Type B pancreatic cell (in vitro differentiated cells): ENCODE measurements at regions not wholly inside any gene's neighbourhood (a gene's known extent, or its start where the extent isn't known, plus 50 kb on each side); places are given as distances from the start of the nearest gene placed in this dataset.
"Not testable (repeated sequence)": the region's sequence is repeated elsewhere in the genome, so short reads cannot be mapped to it uniquely, and the experiment has no call there.

Experiments used
- DNase-seq: peaks from one replicate; pipeline ENCODE4 v3.0.0; 2021; ENCODE audit warnings: mixed read lengths; ENCODE audit not compliant: unreplicated experiment; ENCODE audit errors: extremely low spot score
- H3K27ac Mint-ChIP-seq: 2 replicates; pipeline ENCODE4 v1.8.0; 2021; ENCODE audit warnings: mild to moderate bottlenecking, mixed read lengths
- H3K27me3 Mint-ChIP-seq: 2 replicates; pipeline ENCODE4 v1.8.0; 2021; ENCODE audit warnings: mixed read lengths
- H3K36me3 Mint-ChIP-seq: 2 replicates; pipeline ENCODE4 v1.8.0; 2021; ENCODE audit warnings: mixed read lengths
- H3K4me1 Mint-ChIP-seq: one replicate; pipeline ENCODE4 v1.8.0; 2021; ENCODE audit warnings: mixed read lengths; ENCODE audit not compliant: unreplicated experiment
- H3K4me3 Mint-ChIP-seq: 2 replicates; pipeline ENCODE4 v1.8.0; 2021; ENCODE audit warnings: mild to moderate bottlenecking, mixed read lengths
- H3K9me3 Mint-ChIP-seq: 2 replicates; pipeline ENCODE4 v1.8.0; 2021; ENCODE audit warnings: mixed read lengths
- TF ChIP-seq, protein P1 (sequence below): fragments of 200-600 bp; sonication (generic); conservative IDR thresholded peaks from 2 replicates; pipeline ENCODE4 v1.5.0; 2021; ENCODE audit warnings: antibody characterized with exemption, mild to moderate bottlenecking

- Mint-ChIP-seq H3K9me3 (peaks cover 19% of the 10 kb centered on the region), H3K4me3 (no peak overlapping the region)
- TF ChIP-seq, protein P1, sequence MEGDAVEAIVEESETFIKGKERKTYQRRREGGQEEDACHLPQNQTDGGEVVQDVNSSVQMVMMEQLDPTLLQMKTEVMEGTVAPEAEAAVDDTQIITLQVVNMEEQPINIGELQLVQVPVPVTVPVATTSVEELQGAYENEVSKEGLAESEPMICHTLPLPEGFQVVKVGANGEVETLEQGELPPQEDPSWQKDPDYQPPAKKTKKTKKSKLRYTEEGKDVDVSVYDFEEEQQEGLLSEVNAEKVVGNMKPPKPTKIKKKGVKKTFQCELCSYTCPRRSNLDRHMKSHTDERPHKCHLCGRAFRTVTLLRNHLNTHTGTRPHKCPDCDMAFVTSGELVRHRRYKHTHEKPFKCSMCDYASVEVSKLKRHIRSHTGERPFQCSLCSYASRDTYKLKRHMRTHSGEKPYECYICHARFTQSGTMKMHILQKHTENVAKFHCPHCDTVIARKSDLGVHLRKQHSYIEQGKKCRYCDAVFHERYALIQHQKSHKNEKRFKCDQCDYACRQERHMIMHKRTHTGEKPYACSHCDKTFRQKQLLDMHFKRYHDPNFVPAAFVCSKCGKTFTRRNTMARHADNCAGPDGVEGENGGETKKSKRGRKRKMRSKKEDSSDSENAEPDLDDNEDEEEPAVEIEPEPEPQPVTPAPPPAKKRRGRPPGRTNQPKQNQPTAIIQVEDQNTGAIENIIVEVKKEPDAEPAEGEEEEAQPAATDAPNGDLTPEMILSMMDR = no peak
Measured at GRCh38 chr2:94602466-94602865, 268.8 kb upstream of the TEKT4 start.

GRCh38 chr2:94622113-94622618 is 249.1 kb upstream of the TEKT4 start:
- Mint-ChIP-seq H3K27me3 (no peaks in the 10 kb centered on the region), H3K9me3 (no peaks in the 10 kb centered on the region), H3K4me1 (no peaks in the 10 kb centered on the region), H3K4me3 (no peak overlapping the region), H3K36me3 (no peaks in the 10 kb centered on the region), H3K27ac (no peak overlapping the region)
- DNase-seq = no peak
- TF ChIP-seq, protein P1 = no peak

More at GRCh38 chr2:94602466-94602865, 268.8 kb upstream of the TEKT4 start:
- DNase-seq = no peak
- H3K27me3 Mint-ChIP-seq = no peaks in the 10 kb centered on the region
- H3K36me3 Mint-ChIP-seq = no peaks in the 10 kb centered on the region
- no peak overlapping the region for H3K27ac Mint-ChIP-seq
- H3K4me1 Mint-ChIP-seq = no peaks in the 10 kb centered on the region

GRCh38 chr2:94628953-94629352 is 242.3 kb upstream of the TEKT4 start:
- DNase-seq, H3K27me3 Mint-ChIP-seq, H3K4me1 Mint-ChIP-seq, H3K36me3 Mint-ChIP-seq, H3K9me3 Mint-ChIP-seq, H3K27ac Mint-ChIP-seq, H3K4me3 Mint-ChIP-seq: not testable (repeated sequence)

GRCh38 chr2:94641397-94641796 is 229.8 kb upstream of the TEKT4 start:
- not testable (repeated sequence) for H3K9me3 Mint-ChIP-seq, DNase-seq, H3K36me3 Mint-ChIP-seq, H3K4me3 Mint-ChIP-seq, H3K4me1 Mint-ChIP-seq, H3K27ac Mint-ChIP-seq, H3K27me3 Mint-ChIP-seq

DNA sequence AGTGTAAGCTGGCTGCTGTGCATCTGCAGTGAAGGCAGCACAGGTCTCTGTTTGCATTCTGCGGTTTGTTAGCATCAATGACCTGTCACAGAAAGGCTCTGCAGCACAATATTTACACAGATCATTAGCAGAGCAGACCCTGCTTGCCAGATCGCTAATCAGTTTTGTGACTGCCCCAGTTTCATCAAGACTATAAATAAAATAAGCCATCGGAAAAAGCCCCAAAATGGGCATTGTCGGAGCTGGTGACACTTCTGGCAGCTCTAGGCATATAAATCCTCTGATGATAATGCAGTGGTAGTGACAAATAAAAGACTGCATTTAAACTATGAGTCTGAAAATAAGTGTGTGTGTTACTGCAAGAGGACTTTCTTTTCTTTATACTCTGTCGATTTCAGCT is 219.1 kb upstream of the TEKT4 start:
- not testable (repeated sequence) for H3K36me3 Mint-ChIP-seq, H3K27ac Mint-ChIP-seq, H3K9me3 Mint-ChIP-seq, H3K27me3 Mint-ChIP-seq, DNase-seq, H3K4me3 Mint-ChIP-seq, H3K4me1 Mint-ChIP-seq

DNA sequence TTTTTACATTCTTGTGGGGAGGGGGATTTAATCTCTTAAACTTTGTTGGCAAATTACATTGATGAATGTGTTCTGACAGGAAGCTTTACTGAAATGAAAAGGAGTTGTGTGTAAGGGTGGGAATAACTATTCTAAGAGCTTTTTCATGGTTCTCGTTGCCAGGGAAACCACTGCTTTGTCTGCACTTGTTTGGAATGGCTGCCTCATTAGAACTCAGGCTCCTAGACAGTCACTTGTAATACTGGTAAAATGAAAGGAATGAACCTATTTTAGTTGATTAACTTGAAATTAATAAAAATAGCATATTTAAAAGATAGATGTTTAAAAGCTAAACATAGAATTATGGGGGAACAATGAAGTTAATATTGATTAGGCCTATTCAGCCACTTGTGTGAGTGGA is 201.4 kb upstream of the TEKT4 start:
- not testable (repeated sequence) for H3K36me3 Mint-ChIP-seq, H3K4me3 Mint-ChIP-seq, H3K9me3 Mint-ChIP-seq, DNase-seq, H3K4me1 Mint-ChIP-seq, H3K27me3 Mint-ChIP-seq, H3K27ac Mint-ChIP-seq

DNA sequence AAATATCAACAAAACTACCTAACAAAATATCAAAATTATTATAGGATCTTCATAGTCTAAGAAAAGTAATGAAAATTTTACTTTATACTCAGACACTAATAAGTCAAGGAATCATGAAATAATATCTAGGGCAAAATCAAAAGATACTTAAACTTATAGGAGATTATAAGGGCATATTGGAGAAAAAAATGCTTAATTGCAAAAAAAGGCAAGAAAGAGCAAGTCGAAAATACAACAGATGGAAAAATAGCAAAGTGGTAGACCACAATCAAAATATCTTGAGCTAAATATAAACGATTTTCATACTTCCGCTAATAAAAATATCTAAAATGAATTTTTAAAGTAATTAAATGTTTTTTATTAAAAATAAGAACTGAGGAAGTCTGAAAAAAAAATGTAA is 177.0 kb upstream of the TEKT4 start:
- not testable (repeated sequence) for DNase-seq, H3K4me3 Mint-ChIP-seq, H3K27ac Mint-ChIP-seq, H3K4me1 Mint-ChIP-seq, H3K9me3 Mint-ChIP-seq, H3K27me3 Mint-ChIP-seq, H3K36me3 Mint-ChIP-seq

DNA sequence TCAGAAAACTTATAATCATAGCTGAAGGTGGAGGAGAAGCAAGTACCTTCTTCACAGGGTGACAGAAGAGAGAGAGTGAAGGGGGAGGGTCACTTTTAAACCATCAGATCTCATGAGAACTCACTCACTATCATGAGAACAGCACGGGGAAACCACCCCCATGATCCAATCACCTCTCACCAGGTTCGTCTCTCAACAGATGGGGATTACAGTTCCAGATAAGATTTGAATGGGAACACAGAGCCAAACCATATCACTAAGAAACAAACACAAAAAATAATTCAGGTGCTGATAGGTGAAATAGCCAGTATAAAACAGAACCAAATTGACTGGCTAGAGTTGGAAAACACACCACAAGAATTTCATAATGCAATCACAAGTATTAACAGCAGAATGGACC is 162.2 kb upstream of the TEKT4 start:
- not testable (repeated sequence) for H3K4me1 Mint-ChIP-seq, H3K27ac Mint-ChIP-seq, H3K9me3 Mint-ChIP-seq, DNase-seq, H3K36me3 Mint-ChIP-seq, H3K4me3 Mint-ChIP-seq, H3K27me3 Mint-ChIP-seq

DNA sequence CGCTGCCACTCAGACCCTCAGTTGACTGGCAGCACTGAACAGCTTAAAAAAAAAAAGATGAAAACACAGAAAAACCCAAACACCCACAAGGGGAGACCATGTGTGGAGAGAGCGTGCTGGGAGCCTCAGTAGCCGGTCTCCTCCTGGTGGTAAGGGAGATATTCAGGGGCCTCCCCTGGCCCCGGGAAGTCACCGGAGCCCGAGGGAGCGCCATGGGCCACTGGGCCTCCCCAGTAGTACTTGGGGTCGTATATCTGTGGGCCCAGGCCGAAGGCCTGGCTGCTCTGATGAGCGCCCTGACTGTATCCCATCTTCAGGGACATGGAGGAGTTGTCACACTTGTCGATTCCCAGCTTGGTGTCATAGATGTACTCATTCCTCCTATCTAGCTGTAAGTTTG is 145.7 kb upstream of the TEKT4 start:
- H3K4me1 Mint-ChIP-seq = no peaks in the 10 kb centered on the region
- H3K36me3 Mint-ChIP-seq = no peaks in the 10 kb centered on the region
- H3K4me3 Mint-ChIP-seq = no peak overlapping the region
- no peak overlapping the region for H3K27ac Mint-ChIP-seq
- no peak for DNase-seq
- TF ChIP-seq, protein P1 = no peak
- no peaks in the 10 kb centered on the region for H3K27me3 Mint-ChIP-seq
- H3K9me3 Mint-ChIP-seq = peaks cover 4% of the 10 kb centered on the region

DNA sequence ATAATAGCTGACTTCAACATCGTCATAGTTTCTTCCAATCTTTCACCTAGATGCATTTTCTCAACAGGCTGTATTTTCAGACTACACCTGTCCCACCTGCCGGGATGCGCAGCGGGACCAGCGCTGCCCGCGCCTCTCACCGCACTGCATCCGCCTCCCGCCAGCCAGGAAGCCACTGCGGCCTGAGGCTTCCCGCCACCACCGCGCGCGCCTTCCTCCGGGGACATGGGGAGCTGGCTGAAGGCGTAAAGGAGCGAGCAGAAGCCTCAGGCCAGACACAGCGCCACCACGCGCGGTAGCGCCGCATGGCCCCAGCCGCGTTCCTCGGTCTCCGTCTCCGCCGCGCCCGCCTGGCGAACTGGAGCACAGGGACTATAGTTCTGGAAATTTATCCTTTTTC is 135.7 kb upstream of the TEKT4 start:
- not testable (repeated sequence) for H3K36me3 Mint-ChIP-seq, H3K27ac Mint-ChIP-seq, H3K4me3 Mint-ChIP-seq, H3K4me1 Mint-ChIP-seq, H3K9me3 Mint-ChIP-seq, H3K27me3 Mint-ChIP-seq, DNase-seq

GRCh38 chr2:94737145-94737544 is 134.1 kb upstream of the TEKT4 start:
- H3K27ac Mint-ChIP-seq, DNase-seq, H3K27me3 Mint-ChIP-seq, H3K36me3 Mint-ChIP-seq, H3K4me3 Mint-ChIP-seq, H3K4me1 Mint-ChIP-seq, H3K9me3 Mint-ChIP-seq: not testable (repeated sequence)
